ENCODE measurements at regions not wholly inside any gene's neighbourhood (a gene's known extent, or its start where the extent isn't known, plus 50 kb on each side); places are given as distances from the start of the nearest gene placed in this dataset.

DNA sequence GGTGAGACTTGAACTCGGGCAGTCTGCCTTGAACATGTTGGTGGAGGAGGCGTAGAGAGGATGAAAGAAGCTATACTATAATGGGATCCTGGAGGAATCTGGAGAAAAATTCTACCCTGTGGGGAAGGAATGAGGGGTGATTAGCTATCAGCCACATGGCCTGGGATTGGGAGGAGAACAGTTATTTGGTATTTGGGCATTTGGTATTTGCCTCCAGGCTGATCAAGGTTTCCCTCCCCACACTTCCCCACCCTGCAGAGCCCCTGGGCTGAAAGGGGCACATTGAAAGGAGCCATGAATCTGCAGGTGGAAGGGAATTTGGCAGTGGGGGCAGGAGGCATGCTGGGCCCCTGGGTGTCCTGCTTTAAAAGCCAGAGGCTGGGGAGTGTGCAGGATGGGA is 235.3 kb downstream of the INHBA start:
- TF ChIP-seq CTCF (conservative IDR thresholded peaks at IDR 0.05; ENCODE audit: low read depth in 2 of 2) (no peak), CREB1 (CRISPR knock-in tag; IDR thresholded peaks at IDR 0.05; ENCODE audit: low read depth) (no peak), EZH2 (IDR thresholded peaks at IDR 0.05; ENCODE audit: low read depth, unreplicated experiment) (no peak)

Measured in GM23338 (cell line).